Activated naive CD4-positive, alpha-beta T cell treated with anti-CD3 and anti-CD28 coated beads for 36 hours (primary cell): ENCODE measurements at regions not wholly inside any gene's neighbourhood (a gene's known extent, or its start where the extent isn't known, plus 50 kb on each side); places are given as distances from the start of the nearest gene placed in this dataset.
"Not testable (repeated sequence)": the region's sequence is repeated elsewhere in the genome, so short reads cannot be mapped to it uniquely, and the experiment has no call there.

Experiments used
- CTCF ChIA-PET: fragments of 350-600 bp; sonication (Branson Sonifier 250); formaldehyde crosslinking; loops from one replicate; lab custom pipeline; 2021; ENCODE audit warnings: antibody characterized with exemption; lab: Charles Lee
- DNase-seq: peaks from one replicate; pipeline ENCODE4 v3.0.0-alpha.2; 2020
- H3K27ac Mint-ChIP-seq: one replicate; pipeline ENCODE4 v1.8.0; 2021; ENCODE audit warnings: mild to moderate bottlenecking, mixed read lengths
- H3K27me3 Mint-ChIP-seq: one replicate; pipeline ENCODE4 v1.8.0; 2021; ENCODE audit warnings: low read depth, mixed read lengths
- H3K36me3 Mint-ChIP-seq: one replicate; pipeline ENCODE4 v1.8.0; 2021; ENCODE audit warnings: low read depth, mixed read lengths
- H3K4me1 Mint-ChIP-seq: one replicate; pipeline ENCODE4 v1.8.0; 2021; ENCODE audit warnings: low read depth, mixed read lengths
- H3K4me3 Mint-ChIP-seq: one replicate; pipeline ENCODE4 v1.8.0; 2021; ENCODE audit warnings: mild to moderate bottlenecking, moderate library complexity, mixed read lengths
- H3K9me3 Mint-ChIP-seq: one replicate; pipeline ENCODE4 v1.8.0; 2021; ENCODE audit warnings: mixed read lengths
- intact Hi-C: fragments of 100-400 bp; cut with micrococcal nuclease; formaldehyde crosslinking; loops from one replicate; pipeline ENCODE4 v1.15.1; 2023

DNA sequence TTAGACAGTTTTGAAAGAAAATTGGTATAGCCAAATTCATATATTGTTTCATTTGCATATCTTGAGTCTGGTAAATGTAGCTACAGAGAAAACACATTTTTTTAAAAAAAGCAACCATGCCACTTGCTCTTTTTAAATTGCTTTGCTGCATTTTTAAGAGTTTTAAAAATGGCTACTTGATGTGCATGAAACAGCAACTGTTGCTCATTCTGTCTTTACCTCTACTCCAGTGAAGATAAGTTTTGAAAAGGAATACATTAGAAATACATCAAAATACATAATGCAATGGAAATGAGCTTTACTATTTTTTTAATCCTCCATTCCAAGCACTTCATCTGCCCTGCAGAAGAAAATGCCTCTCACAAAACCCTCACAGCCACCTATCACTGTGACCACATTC lies 95.5 kb downstream of the IFI44 start:
- no peak overlapping the region for H3K4me3 Mint-ChIP-seq
- CTCF ChIA-PET: interaction anchor here (0.6 kb wide), 1 partner anchor 1092 kb away, joined by 3 read pairs; no protein-coding TSS in a partner anchor
- no peak overlapping the region for H3K27ac Mint-ChIP-seq
- peaks cover 3% of the 10 kb centered on the region for H3K27me3 Mint-ChIP-seq
- DNase-seq: no peak
- H3K36me3 Mint-ChIP-seq: no peaks in the 10 kb centered on the region
- no peaks in the 10 kb centered on the region for H3K4me1 Mint-ChIP-seq
- H3K9me3 Mint-ChIP-seq: no peaks in the 10 kb centered on the region
- intact Hi-C loops: no loop called here

DNA sequence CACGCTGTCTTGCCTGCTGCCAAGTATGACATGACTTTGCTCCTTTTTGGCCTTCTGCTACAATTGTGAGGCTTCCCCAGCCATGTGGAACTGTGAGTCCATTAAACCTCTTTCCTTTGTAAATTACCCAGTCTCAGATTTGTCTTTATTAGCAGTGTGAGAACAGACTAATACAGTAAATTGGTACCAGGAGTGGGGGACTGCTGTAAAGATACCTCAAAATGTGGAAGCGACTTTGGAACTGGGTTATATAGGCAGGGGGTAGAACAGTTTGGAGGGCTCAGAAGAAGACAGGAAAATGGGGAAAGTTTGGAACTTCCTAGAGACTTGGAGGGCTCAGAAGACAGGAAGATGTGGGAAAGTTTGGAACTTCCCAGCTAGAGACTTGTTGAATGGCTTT lies 104.0 kb downstream of the IFI44 start:
- H3K9me3 Mint-ChIP-seq, DNase-seq: not testable (repeated sequence)

DNA sequence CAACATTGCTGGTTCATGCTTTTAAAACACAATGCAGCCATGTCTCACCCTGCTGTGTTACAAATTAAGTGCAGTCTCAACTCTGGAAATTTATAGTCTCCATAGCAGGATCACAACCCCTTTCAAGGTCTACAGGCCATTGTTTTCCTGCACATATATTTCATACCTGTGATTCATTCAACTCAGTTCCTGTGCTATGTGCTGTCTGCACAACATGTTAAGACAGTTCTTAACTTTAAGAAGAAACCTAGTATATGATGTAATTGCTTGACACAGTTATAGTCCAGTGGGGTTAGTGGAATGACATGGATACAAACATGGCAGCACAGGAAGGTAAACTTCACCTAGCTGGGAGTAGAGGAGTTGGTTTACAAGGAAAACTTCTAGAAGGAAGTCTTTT lies 106.4 kb downstream of the IFI44 start:
- no peaks in the 10 kb centered on the region for H3K36me3 Mint-ChIP-seq

More for the DNA sequence above, 104.0 kb downstream of the IFI44 start:
- H3K36me3 Mint-ChIP-seq, H3K27ac Mint-ChIP-seq, H3K27me3 Mint-ChIP-seq, H3K4me1 Mint-ChIP-seq, CTCF ChIA-PET, intact Hi-C loops, H3K4me3 Mint-ChIP-seq: not testable (repeated sequence)

GRCh38 chr1:78758506-78758905 lies 108.9 kb downstream of the IFI44 start:
- Mint-ChIP-seq H3K27me3 (peaks cover 5% of the 10 kb centered on the region), H3K4me1 (no peaks in the 10 kb centered on the region), H3K4me3 (no peak overlapping the region), H3K27ac (no peak overlapping the region), H3K9me3 (peaks cover 5% of the 10 kb centered on the region), H3K36me3 (no peaks in the 10 kb centered on the region)
- intact Hi-C loops: no loop called here
- CTCF ChIA-PET: interaction anchor here (0.7 kb wide), 1 partner anchor 855 kb away, joined by 3 read pairs; no protein-coding TSS in a partner anchor
- DNase-seq: no peak

More for the DNA sequence above, 106.4 kb downstream of the IFI44 start:
- no peaks in the 10 kb centered on the region for H3K4me1 Mint-ChIP-seq
- intact Hi-C loops: no loop called here
- peaks cover 5% of the 10 kb centered on the region for H3K27me3 Mint-ChIP-seq
- no peak overlapping the region for H3K27ac Mint-ChIP-seq
- H3K9me3 Mint-ChIP-seq: peaks cover 6% of the 10 kb centered on the region
- no peak overlapping the region for H3K4me3 Mint-ChIP-seq
- DNase-seq: no peak
- CTCF ChIA-PET: no interaction called here

DNA sequence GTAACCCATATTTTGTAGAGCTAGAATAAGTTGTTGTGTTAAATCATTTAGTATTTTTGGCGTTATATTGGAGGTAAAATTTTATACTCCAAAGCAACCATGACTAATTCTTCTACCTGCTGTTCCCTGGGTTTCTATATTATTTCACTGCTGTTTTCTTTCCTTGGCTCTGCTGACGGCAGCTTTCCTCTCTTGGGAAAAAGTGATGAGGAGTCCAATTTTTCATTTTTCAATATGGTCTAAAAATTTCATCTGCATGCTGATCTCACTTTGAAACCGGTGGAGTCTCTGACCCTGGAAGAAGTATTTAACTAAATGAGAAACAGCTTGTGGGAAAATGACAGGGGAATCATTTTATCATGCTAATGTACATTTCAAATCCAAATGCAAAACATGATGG lies 110.2 kb downstream of the IFI44 start:
- H3K27ac Mint-ChIP-seq: no peak overlapping the region
- H3K27me3 Mint-ChIP-seq: peaks cover 2% of the 10 kb centered on the region
- H3K9me3 Mint-ChIP-seq: no peaks in the 10 kb centered on the region
- no peaks in the 10 kb centered on the region for H3K36me3 Mint-ChIP-seq
- no peak for DNase-seq
- no peaks in the 10 kb centered on the region for H3K4me1 Mint-ChIP-seq
- H3K4me3 Mint-ChIP-seq: no peak overlapping the region
- intact Hi-C loops: no loop called here
- CTCF ChIA-PET: no interaction called here

GRCh38 chr1:78760858-78761257 lies 111.2 kb downstream of the IFI44 start:
- Mint-ChIP-seq H3K27me3 (peaks cover 2% of the 10 kb centered on the region), H3K27ac (no peak overlapping the region), H3K9me3 (no peaks in the 10 kb centered on the region), H3K36me3 (no peaks in the 10 kb centered on the region), H3K4me3 (no peak overlapping the region), H3K4me1 (no peaks in the 10 kb centered on the region)
- CTCF ChIA-PET: no interaction called here
- intact Hi-C loops: no loop called here
- no peak for DNase-seq

- DNase-seq: no peak
- Mint-ChIP-seq H3K4me1 (no peaks in the 10 kb centered on the region), H3K36me3 (no peaks in the 10 kb centered on the region), H3K27ac (no peak overlapping the region), H3K4me3 (no peak overlapping the region), H3K27me3 (peaks cover 2% of the 10 kb centered on the region), H3K9me3 (no peaks in the 10 kb centered on the region)
- CTCF ChIA-PET: no interaction called here
- intact Hi-C loops: no loop called here
Measured at GRCh38 chr1:78762113-78762512, 112.5 kb downstream of the IFI44 start.

- CTCF ChIA-PET: no interaction called here
- Mint-ChIP-seq H3K4me3 (no peak overlapping the region), H3K27me3 (no peaks in the 10 kb centered on the region), H3K4me1 (no peaks in the 10 kb centered on the region), H3K9me3 (no peaks in the 10 kb centered on the region), H3K27ac (no peak overlapping the region), H3K36me3 (no peaks in the 10 kb centered on the region)
- DNase-seq: no peak
- intact Hi-C loops: no loop called here
Measured at GRCh38 chr1:78765489-78765888, 115.9 kb downstream of the IFI44 start.

- Mint-ChIP-seq H3K36me3 (no peaks in the 10 kb centered on the region), H3K27ac (no peak overlapping the region), H3K27me3 (peaks cover 11% of the 10 kb centered on the region), H3K4me1 (no peaks in the 10 kb centered on the region), H3K9me3 (no peaks in the 10 kb centered on the region), H3K4me3 (no peak overlapping the region)
- intact Hi-C loops: no loop called here
- DNase-seq: no peak
- CTCF ChIA-PET: no interaction called here
Measured at GRCh38 chr1:78779831-78780230, 130.2 kb downstream of the IFI44 start.

- Mint-ChIP-seq H3K27ac (no peak overlapping the region), H3K9me3 (peaks cover 2% of the 10 kb centered on the region), H3K36me3 (no peaks in the 10 kb centered on the region), H3K27me3 (peaks cover 5% of the 10 kb centered on the region), H3K4me3 (no peak overlapping the region), H3K4me1 (no peaks in the 10 kb centered on the region)
- intact Hi-C loops: no loop called here
- no peak for DNase-seq
- CTCF ChIA-PET: no interaction called here
Measured at GRCh38 chr1:78787544-78787943, 137.9 kb downstream of the IFI44 start.

- Mint-ChIP-seq H3K27me3 (peaks cover 2% of the 10 kb centered on the region), H3K9me3 (peaks cover 2% of the 10 kb centered on the region), H3K4me1 (no peaks in the 10 kb centered on the region), H3K4me3 (no peak overlapping the region), H3K27ac (no peak overlapping the region), H3K36me3 (no peaks in the 10 kb centered on the region)
- CTCF ChIA-PET: no interaction called here
- intact Hi-C loops: no loop called here
- DNase-seq: no peak
Measured at GRCh38 chr1:78790174-78790573, 140.5 kb downstream of the IFI44 start.

DNA sequence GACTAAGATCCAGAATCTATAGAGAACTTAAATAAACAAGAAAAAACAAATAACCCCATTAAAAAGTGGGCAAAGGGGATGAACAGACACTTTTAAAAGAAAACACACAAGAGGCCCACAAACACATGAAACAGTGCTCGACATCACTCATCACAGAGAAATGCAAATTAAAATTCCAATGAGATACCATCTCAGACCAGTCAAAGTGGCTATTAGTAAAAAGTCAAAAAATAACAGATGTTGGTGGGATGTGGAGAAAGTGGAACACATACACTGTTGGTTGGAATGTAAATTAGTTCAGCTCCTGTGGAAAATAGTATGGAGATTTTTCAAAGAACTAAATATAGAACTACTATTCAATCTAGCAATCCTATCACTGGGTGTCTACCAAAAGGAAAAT lies 143.1 kb downstream of the IFI44 start:
- DNase-seq: no peak
- CTCF ChIA-PET: no interaction called here
- Mint-ChIP-seq H3K36me3 (no peaks in the 10 kb centered on the region), H3K4me3 (no peak overlapping the region), H3K27me3 (no peaks in the 10 kb centered on the region), H3K4me1 (no peaks in the 10 kb centered on the region), H3K27ac (no peak overlapping the region), H3K9me3 (peaks cover 2% of the 10 kb centered on the region)
- intact Hi-C loops: no loop called here

DNA sequence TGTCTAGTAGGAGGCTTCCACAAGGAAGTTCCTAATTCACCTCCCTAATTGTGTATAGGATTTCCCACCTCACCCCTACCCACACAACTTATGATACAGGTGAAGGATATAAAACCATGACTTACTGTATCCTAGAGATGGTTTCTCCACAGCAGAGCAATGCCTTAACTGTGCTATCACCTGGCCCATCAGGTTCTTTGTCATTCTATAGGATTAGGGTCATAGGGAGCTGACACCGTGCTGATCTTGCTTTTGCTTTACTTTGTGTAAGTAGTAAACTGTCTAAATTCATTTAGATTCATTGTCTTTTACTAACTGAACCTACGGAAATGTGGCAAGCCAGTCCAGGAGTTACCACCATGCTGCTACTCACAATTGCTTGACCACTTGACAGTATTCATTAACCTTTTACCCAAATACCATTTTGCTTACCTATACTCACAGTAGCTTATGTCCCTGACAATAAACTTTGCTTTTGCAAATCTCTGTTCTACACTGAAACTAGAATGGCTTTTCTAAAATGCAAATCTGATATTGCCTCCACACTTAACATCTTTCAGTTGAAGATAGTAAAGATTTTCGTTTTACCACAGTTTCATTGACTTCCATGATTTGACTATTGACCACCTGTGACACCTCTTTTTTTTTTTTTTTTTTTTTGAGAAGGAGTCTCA lies 147.6 kb downstream of the IFI44 start:
- intact Hi-C loops: no loop called here
- Mint-ChIP-seq H3K4me3 (no peak overlapping the region), H3K27ac (no peak overlapping the region), H3K4me1 (no peaks in the 10 kb centered on the region), H3K27me3 (no peaks in the 10 kb centered on the region), H3K9me3 (no peaks in the 10 kb centered on the region), H3K36me3 (no peaks in the 10 kb centered on the region)
- CTCF ChIA-PET: no interaction called here
- DNase-seq: no peak
